GM23338 (cell line): ENCODE measurements at regions not wholly inside any gene's neighbourhood (a gene's known extent, or its start where the extent isn't known, plus 50 kb on each side); places are given as distances from the start of the nearest gene placed in this dataset.

ENCODE experiments used
- ATAC-seq: fragments of 200-7000 bp; cut with Tn5 transposase; 3 replicates; pipeline ENCODE4 v1.9.1; 2020
- DNase-seq: peaks from one replicate; pipeline ENCODE4 v3.0.0-alpha.2; 2015; ENCODE audit warnings: low spot score
- H2AFZ ChIP-seq: fragments of 200-600 bp; sonication (generic); 2 replicates; pipeline ENCODE4 v1.8.0; 2016; ENCODE audit warnings: antibody characterized with exemption, mild to moderate bottlenecking, moderate library complexity
- H3F3A ChIP-seq: fragments of 200-600 bp; sonication (generic); replicated peaks from 2 replicates; pipeline ENCODE4 v1.8.0; 2017; ENCODE audit warnings: antibody characterized with exemption, mixed run types, low read depth
- H3K27ac ChIP-seq: fragments of 200-600 bp; sonication (generic); 2 replicates; pipeline ENCODE4 v1.6.1; 2016; ENCODE audit warnings: low read depth
- H3K27me3 ChIP-seq: fragments of 200-600 bp; sonication (generic); 2 replicates; pipeline ENCODE4 v1.8.0; 2016; ENCODE audit warnings: mild to moderate bottlenecking, mixed run types, moderate library complexity; ENCODE audit not compliant: insufficient read depth
- H3K36me3 ChIP-seq: fragments of 200-600 bp; sonication (generic); 2 replicates; pipeline ENCODE4 v1.8.0; 2016; ENCODE audit warnings: mild to moderate bottlenecking; ENCODE audit not compliant: insufficient read depth
- H3K4me1 ChIP-seq: fragments of 200-600 bp; sonication (generic); 2 replicates; pipeline ENCODE4 v1.8.0; 2016; ENCODE audit warnings: mild to moderate bottlenecking, moderate library complexity; ENCODE audit not compliant: insufficient read depth
- H3K4me2 ChIP-seq: fragments of 200-600 bp; sonication (generic); 2 replicates; pipeline ENCODE4 v1.7.1; 2017; ENCODE audit warnings: mixed run types
- H3K4me3 ChIP-seq: fragments of 200-600 bp; sonication (generic); 2 replicates; pipeline ENCODE4 v1.6.1; 2016; ENCODE audit warnings: mixed run types
- H3K79me2 ChIP-seq: fragments of 200-600 bp; sonication (generic); replicated peaks from 2 replicates; pipeline ENCODE4 v1.8.0; 2017; ENCODE audit warnings: mild to moderate bottlenecking; ENCODE audit not compliant: insufficient read depth
- H3K9me2 ChIP-seq: fragments of 200-600 bp; sonication (generic); 2 replicates; pipeline ENCODE4 v1.8.0; 2017; ENCODE audit not compliant: insufficient read depth
- H4K20me1 ChIP-seq: fragments of 200-600 bp; sonication (generic); replicated peaks from 2 replicates; pipeline ENCODE4 v1.8.0; 2017; ENCODE audit warnings: mild to moderate bottlenecking; ENCODE audit not compliant: insufficient read depth
- H3K27ac Mint-ChIP-seq: 2 replicates; pipeline ENCODE4 v1.8.0; 2020; ENCODE audit warnings: inconsistent platforms, mild to moderate bottlenecking, moderate library complexity, mixed read lengths
- H3K27me3 Mint-ChIP-seq: 3 replicates; pipeline ENCODE4 v1.8.0; 2022; ENCODE audit warnings: low read depth, mild to moderate bottlenecking, moderate library complexity, mixed read lengths, inconsistent platforms; ENCODE audit not compliant: insufficient read depth, poor library complexity
- H3K36me3 Mint-ChIP-seq: 3 replicates; pipeline ENCODE4 v1.8.0; 2021; ENCODE audit warnings: low read depth, mild to moderate bottlenecking, inconsistent platforms, moderate library complexity, mixed read lengths
- H3K4me1 Mint-ChIP-seq: 3 replicates; pipeline ENCODE4 v1.8.0; 2020; ENCODE audit warnings: mild to moderate bottlenecking, inconsistent platforms, mixed read lengths
- H3K4me3 Mint-ChIP-seq: 3 replicates; pipeline ENCODE4 v1.8.0; 2021; ENCODE audit warnings: moderate library complexity, mild to moderate bottlenecking, inconsistent platforms, mixed read lengths
- H3K9me3 Mint-ChIP-seq: 3 replicates; pipeline ENCODE4 v1.8.0; 2020; ENCODE audit warnings: moderate library complexity, mild to moderate bottlenecking, inconsistent platforms, mixed read lengths
- CTCF ChIP-seq, 2 experiments: fragments of 200-600 bp in 1 of 2; sonication (generic) in 1 of 2; conservative IDR thresholded peaks; 2 replicates each; pipeline versions ENCODE4 v1.5.1 to v1.6.1; 2016 to 2017; ENCODE audit warnings: antibody characterized with exemption in 2 of 2, low read depth in 2 of 2, mild to moderate bottlenecking in 2 of 2, moderate library complexity in 1 of 2
- ETS1 ChIP-seq: IDR thresholded peaks from 2 replicates; pipeline ENCODE4 v1.6.1; 2016; ENCODE audit warnings: antibody characterized with exemption
- EZH2phosphoT487 ChIP-seq: fragments of 200-600 bp; sonication (generic); IDR thresholded peaks from one replicate; pipeline ENCODE4 v1.8.1; 2018; ENCODE audit warnings: antibody characterized with exemption; ENCODE audit not compliant: unreplicated experiment
- JUNB ChIP-seq: IDR thresholded peaks from one replicate; pipeline ENCODE4 v1.6.1; 2016; ENCODE audit warnings: antibody characterized with exemption; ENCODE audit not compliant: unreplicated experiment
- POLR2AphosphoS5 ChIP-seq: IDR thresholded peaks from 2 replicates; pipeline ENCODE4 v1.6.1; 2016; ENCODE audit warnings: antibody characterized with exemption, low read depth
- ZNF114 ChIP-seq: fragments of 250-450 bp; sonication (Bioruptor Pico); IDR thresholded peaks from 2 replicates; pipeline ENCODE4 v1.5.0; 2020; ENCODE audit warnings: mild to moderate bottlenecking, moderate library complexity
- ZNF331 ChIP-seq: fragments of 250-450 bp; sonication (Bioruptor Pico); IDR thresholded peaks from 2 replicates; pipeline ENCODE4 v1.5.0; 2020; ENCODE audit warnings: low read depth, mild to moderate bottlenecking, moderate library complexity
- ZNF462 ChIP-seq: fragments of 250-450 bp; sonication (Bioruptor Pico); IDR thresholded peaks from 2 replicates; pipeline ENCODE4 v1.5.0; 2020; ENCODE audit warnings: mild to moderate bottlenecking, moderate library complexity
- TF ChIP-seq, protein P1 (sequence below): IDR thresholded peaks from one replicate; pipeline ENCODE4 v1.6.1; 2018; ENCODE audit warnings: antibody characterized with exemption; ENCODE audit not compliant: unreplicated experiment

DNA sequence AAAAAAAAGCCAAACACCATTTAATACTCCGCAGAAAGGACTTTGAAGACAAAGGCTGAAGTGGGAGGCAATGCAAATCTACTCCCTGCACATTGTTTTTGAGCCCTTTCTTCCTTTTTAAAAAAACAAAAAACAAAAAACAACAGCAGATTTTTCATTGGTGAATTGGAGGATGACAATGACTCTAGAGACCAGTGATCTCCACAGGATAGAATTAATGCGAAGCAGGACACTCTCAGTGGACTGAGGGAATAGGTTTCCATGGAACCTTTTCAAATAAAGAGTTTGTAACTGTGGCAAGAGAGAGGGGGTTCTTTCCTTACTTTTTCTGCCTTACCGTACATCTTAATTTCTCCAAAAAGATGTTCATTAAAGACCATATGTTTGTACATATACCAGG lies 371.0 kb downstream of the MEIS1 start (continued):
- TF ChIP-seq, protein P1, sequence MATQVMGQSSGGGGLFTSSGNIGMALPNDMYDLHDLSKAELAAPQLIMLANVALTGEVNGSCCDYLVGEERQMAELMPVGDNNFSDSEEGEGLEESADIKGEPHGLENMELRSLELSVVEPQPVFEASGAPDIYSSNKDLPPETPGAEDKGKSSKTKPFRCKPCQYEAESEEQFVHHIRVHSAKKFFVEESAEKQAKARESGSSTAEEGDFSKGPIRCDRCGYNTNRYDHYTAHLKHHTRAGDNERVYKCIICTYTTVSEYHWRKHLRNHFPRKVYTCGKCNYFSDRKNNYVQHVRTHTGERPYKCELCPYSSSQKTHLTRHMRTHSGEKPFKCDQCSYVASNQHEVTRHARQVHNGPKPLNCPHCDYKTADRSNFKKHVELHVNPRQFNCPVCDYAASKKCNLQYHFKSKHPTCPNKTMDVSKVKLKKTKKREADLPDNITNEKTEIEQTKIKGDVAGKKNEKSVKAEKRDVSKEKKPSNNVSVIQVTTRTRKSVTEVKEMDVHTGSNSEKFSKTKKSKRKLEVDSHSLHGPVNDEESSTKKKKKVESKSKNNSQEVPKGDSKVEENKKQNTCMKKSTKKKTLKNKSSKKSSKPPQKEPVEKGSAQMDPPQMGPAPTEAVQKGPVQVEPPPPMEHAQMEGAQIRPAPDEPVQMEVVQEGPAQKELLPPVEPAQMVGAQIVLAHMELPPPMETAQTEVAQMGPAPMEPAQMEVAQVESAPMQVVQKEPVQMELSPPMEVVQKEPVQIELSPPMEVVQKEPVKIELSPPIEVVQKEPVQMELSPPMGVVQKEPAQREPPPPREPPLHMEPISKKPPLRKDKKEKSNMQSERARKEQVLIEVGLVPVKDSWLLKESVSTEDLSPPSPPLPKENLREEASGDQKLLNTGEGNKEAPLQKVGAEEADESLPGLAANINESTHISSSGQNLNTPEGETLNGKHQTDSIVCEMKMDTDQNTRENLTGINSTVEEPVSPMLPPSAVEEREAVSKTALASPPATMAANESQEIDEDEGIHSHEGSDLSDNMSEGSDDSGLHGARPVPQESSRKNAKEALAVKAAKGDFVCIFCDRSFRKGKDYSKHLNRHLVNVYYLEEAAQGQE: no peak

- no peaks in the 10 kb centered on the region for H3K27me3 Mint-ChIP-seq
- Histone ChIP-seq H3K9me2 (no peaks in the 10 kb centered on the region), H3K79me2 (no peaks in the 10 kb centered on the region), H3K36me3 (0 out of 2 replicates have a peak, but pooled peaks cover 3% of the 10 kb centered on the region), H3K27me3 (no peaks in the 10 kb centered on the region), H4K20me1 (no peaks in the 10 kb centered on the region), H3K27ac (no peak overlapping the region), H3K4me1 (no peaks in the 10 kb centered on the region), H3K4me2 (no peak overlapping the region), H2AFZ (no peak overlapping the region), H3K4me3 (no peak overlapping the region), H3F3A (no peaks in the 10 kb centered on the region)
- H3K4me1 Mint-ChIP-seq: no peaks in the 10 kb centered on the region
- DNase-seq (no peak), ATAC-seq (no peak)
- no peak overlapping the region for H3K27ac Mint-ChIP-seq
- no peaks in the 10 kb centered on the region for H3K36me3 Mint-ChIP-seq
- H3K9me3 Mint-ChIP-seq: peaks cover 1% of the 10 kb centered on the region; the same call in 2 of the 3 replicates
- H3K4me3 Mint-ChIP-seq: no peak overlapping the region
- TF ChIP-seq CTCF (conservative IDR thresholded peaks at IDR 0.05; ENCODE audit: low read depth in 2 of 2) (no peak), ZNF114 (CRISPR knock-in tag) (no peak), ZNF331 (CRISPR knock-in tag) (no peak), ETS1 (no peak), POLR2AphosphoS5 (no peak), JUNB (no peak), EZH2phosphoT487 (no peak), ZNF462 (CRISPR knock-in tag) (no peak)
- TF ChIP-seq, protein P1: no peak
Observed at GRCh38 chr2:66813525-66813924, 378.6 kb downstream of the MEIS1 start.
